HL-60 (cell line): ENCODE measurements at regions not wholly inside any gene's neighbourhood (a gene's known extent, or its start where the extent isn't known, plus 50 kb on each side); places are given as distances from the start of the nearest gene placed in this dataset.

Experiments used
- CTCF ChIP-seq: IDR thresholded peaks from one replicate; pipeline ENCODE4 v1.5.1; 2011; ENCODE audit warnings: low read length, control low read depth, inconsistent platforms; ENCODE audit not compliant: insufficient read depth
- POLR2AphosphoS5 ChIP-seq: IDR thresholded peaks from 2 replicates; pipeline ENCODE4 v1.6.1; 2012; ENCODE audit warnings: low read depth
- TF ChIP-seq, protein P1 (sequence below): IDR thresholded peaks from 2 replicates; pipeline ENCODE4 v1.6.1; 2012; ENCODE audit warnings: low read depth; ENCODE audit not compliant: insufficient replicate concordance

- TF ChIP-seq CTCF (no peak), POLR2AphosphoS5 (no peak)
- TF ChIP-seq, protein P1, sequence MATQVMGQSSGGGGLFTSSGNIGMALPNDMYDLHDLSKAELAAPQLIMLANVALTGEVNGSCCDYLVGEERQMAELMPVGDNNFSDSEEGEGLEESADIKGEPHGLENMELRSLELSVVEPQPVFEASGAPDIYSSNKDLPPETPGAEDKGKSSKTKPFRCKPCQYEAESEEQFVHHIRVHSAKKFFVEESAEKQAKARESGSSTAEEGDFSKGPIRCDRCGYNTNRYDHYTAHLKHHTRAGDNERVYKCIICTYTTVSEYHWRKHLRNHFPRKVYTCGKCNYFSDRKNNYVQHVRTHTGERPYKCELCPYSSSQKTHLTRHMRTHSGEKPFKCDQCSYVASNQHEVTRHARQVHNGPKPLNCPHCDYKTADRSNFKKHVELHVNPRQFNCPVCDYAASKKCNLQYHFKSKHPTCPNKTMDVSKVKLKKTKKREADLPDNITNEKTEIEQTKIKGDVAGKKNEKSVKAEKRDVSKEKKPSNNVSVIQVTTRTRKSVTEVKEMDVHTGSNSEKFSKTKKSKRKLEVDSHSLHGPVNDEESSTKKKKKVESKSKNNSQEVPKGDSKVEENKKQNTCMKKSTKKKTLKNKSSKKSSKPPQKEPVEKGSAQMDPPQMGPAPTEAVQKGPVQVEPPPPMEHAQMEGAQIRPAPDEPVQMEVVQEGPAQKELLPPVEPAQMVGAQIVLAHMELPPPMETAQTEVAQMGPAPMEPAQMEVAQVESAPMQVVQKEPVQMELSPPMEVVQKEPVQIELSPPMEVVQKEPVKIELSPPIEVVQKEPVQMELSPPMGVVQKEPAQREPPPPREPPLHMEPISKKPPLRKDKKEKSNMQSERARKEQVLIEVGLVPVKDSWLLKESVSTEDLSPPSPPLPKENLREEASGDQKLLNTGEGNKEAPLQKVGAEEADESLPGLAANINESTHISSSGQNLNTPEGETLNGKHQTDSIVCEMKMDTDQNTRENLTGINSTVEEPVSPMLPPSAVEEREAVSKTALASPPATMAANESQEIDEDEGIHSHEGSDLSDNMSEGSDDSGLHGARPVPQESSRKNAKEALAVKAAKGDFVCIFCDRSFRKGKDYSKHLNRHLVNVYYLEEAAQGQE, result no peak
Observed at GRCh38 chr5:173434270-173434669, 106.1 kb upstream of the STC2 start.
